Liver (tissue), 3 donors: ENCODE measurements at regions not wholly inside any gene's neighbourhood (a gene's known extent, or its start where the extent isn't known, plus 50 kb on each side); places are given as distances from the start of the nearest gene placed in this dataset.

ENCODE experiments used
- ATF3 ChIP-seq: IDR thresholded peaks from 2 replicates; pipeline ENCODE4 v1.6.1; 2016; ENCODE audit warnings: antibody characterized with exemption
- CTCF ChIP-seq: fragments of 150-350 bp; IDR thresholded peaks from 2 replicates; pipeline ENCODE4 v1.5.1; 2017; ENCODE audit warnings: improper control_type of control experiment, low read depth, low read length; ENCODE audit not compliant: missing input control
- FOXA1 ChIP-seq: IDR thresholded peaks from 2 replicates; pipeline ENCODE4 v1.6.1; 2016; ENCODE audit warnings: antibody characterized with exemption
- FOXA2 ChIP-seq: IDR thresholded peaks from 2 replicates; pipeline ENCODE4 v1.6.1; 2016; ENCODE audit warnings: antibody characterized with exemption
- JUND ChIP-seq, 2 donors: IDR thresholded peaks; 2 replicates each; pipeline ENCODE4 v1.6.1; 2016; ENCODE audit warnings: antibody characterized with exemption in 2 of 2
- MAX ChIP-seq: IDR thresholded peaks from 2 replicates; pipeline ENCODE4 v1.6.1; 2016; ENCODE audit warnings: antibody characterized with exemption
- RAD21 ChIP-seq, 2 donors: IDR thresholded peaks; 2 replicates each; pipeline ENCODE4 v1.6.1; 2016; ENCODE audit warnings: antibody characterized with exemption in 2 of 2, mild to moderate bottlenecking in 2 of 2
- REST ChIP-seq: IDR thresholded peaks from 2 replicates; pipeline ENCODE4 v1.6.1; 2016; ENCODE audit warnings: antibody characterized with exemption, mild to moderate bottlenecking
- SP1 ChIP-seq: IDR thresholded peaks from 2 replicates; pipeline ENCODE4 v1.6.1; 2018; ENCODE audit warnings: antibody characterized with exemption, mild to moderate bottlenecking
- YY1 ChIP-seq: IDR thresholded peaks from 2 replicates; pipeline ENCODE4 v1.6.1; 2016; ENCODE audit warnings: antibody characterized with exemption, mild to moderate bottlenecking
- ZBTB33 ChIP-seq: IDR thresholded peaks from 2 replicates; pipeline ENCODE4 v1.6.1; 2016; ENCODE audit warnings: antibody characterized with exemption
- donor health status: healthy.
- donor health status: healthy.

GRCh38 chr6:67889682-67889995 lies 745.4 kb upstream of the ADGRB3 start:
- no peak for TF ChIP-seq MAX
- no peak for TF ChIP-seq CTCF
- no peak for TF ChIP-seq JUND (IDR thresholded peaks at IDR 0.05)
- no peak for TF ChIP-seq RAD21 (IDR thresholded peaks at IDR 0.05)
- TF ChIP-seq YY1, result no peak
- TF ChIP-seq REST, result no peak
- no peak for TF ChIP-seq ZBTB33
- no peak for TF ChIP-seq FOXA2
- no peak for TF ChIP-seq ATF3
- TF ChIP-seq SP1, result no peak
- no peak for TF ChIP-seq FOXA1
